Thymus (tissue), 11 donors: ENCODE measurements at regions not wholly inside any gene's neighbourhood (a gene's known extent, or its start where the extent isn't known, plus 50 kb on each side); places are given as distances from the start of the nearest gene placed in this dataset.

Experiments used
- DNase-seq, 9 donors: peaks; one replicate each; pipeline ENCODE4 v3.0.0-alpha.2; 2013; ENCODE audit warnings: low spot score in 9 of 9, low read depth in 6 of 9, missing footprints in 1 of 9
- H3K27ac ChIP-seq, 2 donors: one replicate each; pipeline ENCODE4 v1.5.1; 2013; ENCODE audit warnings: control low read depth in 1 of 2, low read depth in 1 of 2, low read length in 1 of 2, mild to moderate bottlenecking in 1 of 2, moderate library complexity in 1 of 2
- H3K27me3 ChIP-seq, 2 donors: one replicate each; pipeline ENCODE4 v1.5.1; 2013; ENCODE audit warnings: low read length in 1 of 2; ENCODE audit not compliant: control insufficient read depth in 2 of 2, insufficient read depth in 1 of 2
- H3K36me3 ChIP-seq, 2 donors: one replicate each; pipeline ENCODE4 v1.5.1; 2013; ENCODE audit warnings: low read length in 1 of 2, mild to moderate bottlenecking in 1 of 2, moderate library complexity in 1 of 2; ENCODE audit not compliant: control insufficient read depth in 2 of 2, insufficient read depth in 2 of 2
- H3K4me1 ChIP-seq, 2 donors: one replicate each; pipeline ENCODE4 v1.5.1; 2013; ENCODE audit warnings: low read length in 2 of 2; ENCODE audit not compliant: control insufficient read depth in 2 of 2, insufficient read depth in 2 of 2
- H3K4me3 ChIP-seq, 2 donors: one replicate each; pipeline ENCODE4 v1.5.1; 2013; ENCODE audit warnings: low read length in 2 of 2, control low read depth in 1 of 2, mild to moderate bottlenecking in 1 of 2
- H3K9me3 ChIP-seq, 2 donors: one replicate each; pipeline ENCODE4 v1.5.1; 2013; ENCODE audit warnings: low read length in 1 of 2, mild to moderate bottlenecking in 1 of 2; ENCODE audit not compliant: control insufficient read depth in 2 of 2, insufficient read depth in 1 of 2
- WGBS: extraction: QIAGEN DNeasy Blood & Tissue Kit; methylation state at CpG from one replicate; pipeline ENCODE4 v1.1.7; 2013; 5-methylcytosine and 5-hydroxymethylcytosine counted together
- donor health status: healthy.

GRCh38 chr3:186487819-186488218, 56.4 kb downstream of the CRYGS start:
- no peak overlapping the region for H3K27ac ChIP-seq
- no peak for DNase-seq
- H3K4me1 ChIP-seq = no peaks in the 10 kb centered on the region
- H3K9me3 ChIP-seq = no peaks in the 10 kb centered on the region
- no peaks in the 10 kb centered on the region for H3K27me3 ChIP-seq
- no peaks in the 10 kb centered on the region for H3K36me3 ChIP-seq
- H3K4me3 ChIP-seq = no peak overlapping the region
- WGBS = 93% methylated on average over 3 of the region's 3 CpGs

- Histone ChIP-seq H3K27me3 (no peaks in the 10 kb centered on the region), H3K4me3 (no peak overlapping the region), H3K27ac (no peak overlapping the region), H3K4me1 (no peaks in the 10 kb centered on the region), H3K36me3 (no peaks in the 10 kb centered on the region), H3K9me3 (no peaks in the 10 kb centered on the region)
- no peak for DNase-seq
- WGBS = 96% methylated on average over 4 of the region's 4 CpGs
Observed at GRCh38 chr3:186487037-186487436, 57.1 kb downstream of the CRYGS start.

DNA sequence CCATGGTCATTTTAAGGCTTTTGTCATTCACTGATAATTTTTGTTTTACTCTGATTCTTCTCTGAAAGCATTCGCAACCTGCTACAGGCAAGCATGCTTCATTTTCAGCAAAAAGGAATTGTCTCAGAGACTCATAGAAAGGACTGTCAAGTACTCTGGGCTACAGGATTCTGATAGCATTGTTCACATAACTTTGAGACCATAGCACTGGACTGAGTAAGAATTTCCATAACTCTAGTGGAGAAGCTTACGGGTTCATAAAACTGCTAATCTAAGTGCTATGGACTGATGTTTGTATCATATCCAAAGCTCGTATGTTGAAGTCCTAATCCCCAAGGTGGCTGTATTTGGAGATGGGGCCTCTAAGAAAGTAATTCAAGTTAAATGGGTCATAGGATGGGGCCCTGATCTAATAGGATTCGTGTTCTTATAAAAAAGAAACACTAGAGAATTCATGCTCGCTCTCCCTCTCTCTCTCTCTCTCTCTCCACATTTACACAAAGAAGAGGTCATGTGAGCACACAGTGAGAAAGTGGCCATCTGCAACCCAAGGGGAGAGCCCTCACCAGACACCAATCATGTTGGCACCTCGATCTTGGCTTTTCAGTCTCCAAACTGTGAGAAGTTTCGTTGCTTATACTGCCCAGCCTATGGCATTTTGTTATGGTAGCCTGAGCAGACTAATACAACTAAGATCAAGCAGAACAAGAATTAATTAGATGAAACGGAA, 60.4 kb downstream of the CRYGS start:
- no peak overlapping the region for H3K4me3 ChIP-seq
- no peak overlapping the region for H3K27ac ChIP-seq
- DNase-seq = no peak
- H3K4me1 ChIP-seq = no peaks in the 10 kb centered on the region
- WGBS = 96% methylated on average over 8 of the region's 8 CpGs
- no peaks in the 10 kb centered on the region for H3K9me3 ChIP-seq
- H3K36me3 ChIP-seq = no peaks in the 10 kb centered on the region
- no peaks in the 10 kb centered on the region for H3K27me3 ChIP-seq

- 28% methylated on average over 4 of the region's 4 CpGs for WGBS
Observed at GRCh38 chr3:186481526-186481925, 62.7 kb downstream of the CRYGS start.

GRCh38 chr3:186477876-186478275, 66.3 kb downstream of the CRYGS start:
- no peaks in the 10 kb centered on the region for H3K9me3 ChIP-seq
- no peak overlapping the region for H3K27ac ChIP-seq
- 95% methylated on average over 4 of the region's 4 CpGs for WGBS
- no peak overlapping the region for H3K4me3 ChIP-seq
- no peaks in the 10 kb centered on the region for H3K27me3 ChIP-seq
- H3K36me3 ChIP-seq = no peaks in the 10 kb centered on the region
- no peaks in the 10 kb centered on the region for H3K4me1 ChIP-seq
- DNase-seq = no peak

More at GRCh38 chr3:186481526-186481925, 62.7 kb downstream of the CRYGS start:
- H3K36me3 ChIP-seq = no peaks in the 10 kb centered on the region
- no peak overlapping the region for H3K4me3 ChIP-seq
- H3K4me1 ChIP-seq = no peaks in the 10 kb centered on the region
- no peaks in the 10 kb centered on the region for H3K27me3 ChIP-seq
- no peak overlapping the region for H3K27ac ChIP-seq
- no peaks in the 10 kb centered on the region for H3K9me3 ChIP-seq
- no peak for DNase-seq

GRCh38 chr3:186477033-186477432, 67.1 kb downstream of the CRYGS start:
- Histone ChIP-seq H3K27me3 (no peaks in the 10 kb centered on the region), H3K27ac (no peak overlapping the region), H3K4me1 (no peaks in the 10 kb centered on the region), H3K4me3 (no peak overlapping the region), H3K36me3 (no peaks in the 10 kb centered on the region), H3K9me3 (no peaks in the 10 kb centered on the region)
- WGBS = 95% methylated on average over 8 of the region's 8 CpGs
- no peak for DNase-seq

GRCh38 chr3:186476541-186476940, 67.6 kb downstream of the CRYGS start:
- no peaks in the 10 kb centered on the region for H3K36me3 ChIP-seq
- no peaks in the 10 kb centered on the region for H3K27me3 ChIP-seq
- no peak overlapping the region for H3K4me3 ChIP-seq
- DNase-seq = no peak
- no peaks in the 10 kb centered on the region for H3K4me1 ChIP-seq
- WGBS = 98% methylated on average over 2 of the region's 2 CpGs
- H3K9me3 ChIP-seq = no peaks in the 10 kb centered on the region
- H3K27ac ChIP-seq = no peak overlapping the region

GRCh38 chr3:186476044-186476468, 68.1 kb downstream of the CRYGS start:
- Histone ChIP-seq H3K4me3 (no peak overlapping the region), H3K36me3 (no peaks in the 10 kb centered on the region), H3K4me1 (no peaks in the 10 kb centered on the region), H3K27ac (no peak overlapping the region), H3K9me3 (no peaks in the 10 kb centered on the region), H3K27me3 (no peaks in the 10 kb centered on the region)
- WGBS = 92% methylated on average over 3 of the region's 3 CpGs
- DNase-seq = no peak

GRCh38 chr3:186473166-186473565, 71.0 kb downstream of the CRYGS start:
- Histone ChIP-seq H3K4me1 (no peaks in the 10 kb centered on the region), H3K4me3 (no peak overlapping the region), H3K9me3 (no peaks in the 10 kb centered on the region), H3K36me3 (no peaks in the 10 kb centered on the region), H3K27me3 (no peaks in the 10 kb centered on the region), H3K27ac (no peak overlapping the region)
- no peak for DNase-seq
- 84% methylated on average over 2 of the region's 2 CpGs for WGBS
